ENCODE measurements at regions not wholly inside any gene's neighbourhood (a gene's known extent, or its start where the extent isn't known, plus 50 kb on each side); places are given as distances from the start of the nearest gene placed in this dataset.

DNA sequence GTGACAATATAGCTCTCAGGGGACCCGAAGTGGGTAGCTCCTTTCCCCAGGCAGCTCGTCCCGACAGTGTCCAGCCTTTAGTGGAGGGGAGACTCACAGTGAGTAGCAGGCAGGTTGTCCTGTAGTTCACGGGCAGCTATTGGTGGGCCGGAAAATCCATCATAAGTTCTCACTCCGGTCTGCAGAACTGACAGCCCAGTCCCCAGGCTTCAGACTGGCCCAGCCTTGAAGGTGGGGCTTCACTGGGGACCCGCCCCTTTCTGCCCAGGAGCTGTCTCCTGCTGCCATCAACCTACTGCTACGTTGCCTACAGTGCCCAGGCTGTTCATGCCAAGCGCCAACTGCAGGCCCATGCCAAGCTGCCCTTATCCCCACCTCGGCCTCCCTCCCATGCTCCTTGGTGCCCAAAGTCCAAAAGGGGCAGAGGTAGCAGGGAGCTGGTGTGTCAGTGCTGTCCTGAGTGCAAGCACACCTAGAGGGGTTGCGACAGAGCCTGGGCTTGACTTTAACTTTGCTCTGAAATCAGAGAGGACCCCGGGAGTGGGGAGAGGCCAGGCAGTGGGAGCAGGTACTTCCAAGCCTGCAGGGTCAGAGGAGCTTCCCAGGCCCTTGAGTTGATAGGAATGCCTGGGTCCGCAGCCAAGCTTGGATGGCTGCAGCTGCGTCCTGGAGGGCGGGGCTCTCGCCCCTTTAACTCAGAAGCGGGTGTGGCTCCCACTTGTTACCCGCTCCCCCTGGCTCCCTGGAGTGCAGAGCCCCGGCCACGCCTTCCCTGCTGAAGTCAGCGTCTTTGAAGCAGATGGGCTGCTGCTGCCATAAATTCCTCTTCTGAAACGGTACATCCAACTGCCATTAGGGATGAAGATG is 1144.3 kb upstream of the NCAM2 start:
- H3K27me3 ChIP-seq (replicated peaks in 1 of 7): no peaks in the 10 kb centered on the region
- H3K4me1 ChIP-seq: no peaks in the 10 kb centered on the region
- peaks cover 0 to 23% (median 0%) of the 10 kb centered on the region in 8 donors for H3K9me3 ChIP-seq
- TF ChIP-seq POLR2AphosphoS5 (IDR thresholded peaks at IDR 0.05): no peak
- TF ChIP-seq POLR2A (IDR thresholded peaks at IDR 0.05): no peak
- TF ChIP-seq CTCF (IDR thresholded peaks at IDR 0.05 in 8 of 11, conservative IDR thresholded peaks at IDR 0.05 in 3 of 11): no peak
- H3K4me3 ChIP-seq: no peak overlapping the region
- H3K36me3 ChIP-seq: no peaks in the 10 kb centered on the region
- H3K27ac ChIP-seq: no peak overlapping the region
- WGBS, 5 donors: 85 to 90% (median 87%) methylated on average over 20 to 22 of the region's 22 CpGs
- intact Hi-C loops (cut with DNase I; ENCODE audit: low total_unique reads): no loop called here
- peak; percentile 51 for DNase-seq

GRCh38 chr21:19855522-19855921 is 1142.7 kb upstream of the NCAM2 start:
- Histone ChIP-seq H3K27ac (no peak overlapping the region), H3K4me3 (no peak overlapping the region), H3K9me3 (peaks cover 0 to 23% (median 0%) of the 10 kb centered on the region in 8 donors), H3K36me3 (no peaks in the 10 kb centered on the region), H3K4me1 (no peaks in the 10 kb centered on the region), H3K27me3 (replicated peaks in 1 of 7) (no peaks in the 10 kb centered on the region)
- peak; percentile 55 for DNase-seq
- WGBS, 5 donors: 78 to 95% (median 83%) methylated on average over 1 to 3 of the region's 3 CpGs
- intact Hi-C loops (cut with DNase I; ENCODE audit: low total_unique reads): no loop called here
- TF ChIP-seq POLR2AphosphoS5 (IDR thresholded peaks at IDR 0.05) (no peak), CTCF (IDR thresholded peaks at IDR 0.05 in 8 of 11, conservative IDR thresholded peaks at IDR 0.05 in 3 of 11) (no peak), POLR2A (IDR thresholded peaks at IDR 0.05) (no peak)

GRCh38 chr21:19864476-19864875 is 1133.7 kb upstream of the NCAM2 start:
- intact Hi-C loops (cut with DNase I; ENCODE audit: low total_unique reads): no loop called here
- Histone ChIP-seq H3K27me3 (replicated peaks in 1 of 7) (no peaks in the 10 kb centered on the region), H3K4me1 (no peaks in the 10 kb centered on the region), H3K36me3 (no peaks in the 10 kb centered on the region), H3K27ac (no peak overlapping the region), H3K4me3 (no peak overlapping the region), H3K9me3 (peaks cover 0 to 4% (median 0%) of the 10 kb centered on the region in 8 donors)
- no peak for DNase-seq
- TF ChIP-seq POLR2AphosphoS5 (IDR thresholded peaks at IDR 0.05) (no peak), POLR2A (IDR thresholded peaks at IDR 0.05) (no peak), CTCF (IDR thresholded peaks at IDR 0.05 in 8 of 11, conservative IDR thresholded peaks at IDR 0.05 in 3 of 11) (no peak)
- 59 to 82% (median 77%) methylated on average over 2 of the region's 2 CpGs for WGBS, 5 donors

DNA sequence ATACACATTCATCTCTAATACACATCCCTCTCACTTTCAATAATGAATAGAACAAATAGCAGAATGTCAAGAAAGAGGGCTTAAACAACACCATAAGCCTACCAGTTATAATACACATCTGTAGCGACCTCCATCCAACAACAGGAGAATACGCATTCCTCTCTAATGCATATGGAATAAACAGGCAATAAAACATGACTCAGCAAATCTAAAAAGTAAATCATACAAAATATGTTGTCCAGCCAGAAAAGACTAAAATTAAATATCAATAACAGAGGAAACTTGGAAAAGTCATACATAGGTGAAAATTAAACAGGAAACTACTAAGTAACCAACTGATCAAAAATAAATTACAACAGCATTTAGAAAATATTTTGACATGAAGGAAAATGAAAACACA is 1127.5 kb upstream of the NCAM2 start:
- peaks cover 0 to 6% (median 2%) of the 10 kb centered on the region in 8 donors for H3K9me3 ChIP-seq
- H3K4me3 ChIP-seq: no peak overlapping the region
- no peaks in the 10 kb centered on the region for H3K4me1 ChIP-seq
- DNase-seq: no peak
- no peaks in the 10 kb centered on the region for H3K36me3 ChIP-seq
- intact Hi-C loops (cut with DNase I; ENCODE audit: low total_unique reads): no loop called here
- WGBS, 5 donors: 86 to 97% (median 90%) methylated on average over 2 of the region's 2 CpGs
- H3K27me3 ChIP-seq (replicated peaks in 1 of 7): no peaks in the 10 kb centered on the region
- H3K27ac ChIP-seq: no peak overlapping the region
- TF ChIP-seq POLR2A (IDR thresholded peaks at IDR 0.05) (no peak), CTCF (IDR thresholded peaks at IDR 0.05 in 8 of 11, conservative IDR thresholded peaks at IDR 0.05 in 3 of 11) (no peak)
